GM19035 (cell line): ENCODE measurements at regions not wholly inside any gene's neighbourhood (a gene's known extent, or its start where the extent isn't known, plus 50 kb on each side); places are given as distances from the start of the nearest gene placed in this dataset.

Experiments used
- ATAC-seq: cut with Tn5 transposase; IDR thresholded peaks from one replicate; pipeline ENCODE4 v1.9.1; 2021; ENCODE audit not compliant: unreplicated experiment

DNA sequence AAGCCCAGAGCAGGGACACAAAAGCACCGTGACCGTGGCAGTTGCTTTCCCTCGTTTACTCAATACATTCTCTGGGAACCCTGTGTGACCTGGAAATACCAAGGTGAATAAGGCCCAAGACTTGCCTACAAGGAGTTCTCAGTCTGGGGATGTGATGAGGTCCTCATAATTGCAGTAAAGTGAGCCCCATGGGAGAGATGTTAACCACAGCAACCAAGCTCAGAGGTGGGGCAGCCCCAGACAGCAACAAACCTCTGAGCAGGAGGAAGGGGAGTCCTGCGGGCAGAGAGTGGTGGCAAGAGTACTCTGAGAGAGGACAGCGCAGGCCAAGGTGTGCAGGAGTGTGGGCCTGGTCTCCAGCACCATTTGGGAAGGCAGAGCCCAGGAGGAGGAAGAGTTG lies 91.6 kb downstream of the TTC32 start:
- peak; percentile 63 for ATAC-seq

DNA sequence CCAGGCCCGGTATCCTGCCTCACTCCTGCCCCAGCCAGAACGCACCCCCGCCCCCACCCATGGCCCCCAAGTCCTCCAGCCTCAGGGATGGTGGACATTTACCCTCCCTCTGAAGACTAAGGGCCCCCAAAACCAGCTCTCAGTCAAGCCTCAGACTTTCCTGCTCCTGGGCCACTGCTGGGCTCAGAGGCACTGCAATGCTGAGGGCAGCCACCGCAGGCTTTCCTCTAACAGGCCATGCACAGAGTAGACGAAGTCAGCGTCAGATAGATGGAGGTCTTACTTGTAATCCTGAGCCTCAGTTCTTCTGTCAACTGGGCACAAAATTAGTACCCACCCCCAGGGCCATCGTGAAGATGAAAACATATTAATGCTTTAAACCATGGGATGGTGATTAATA lies 92.6 kb downstream of the TTC32 start:
- no peak for ATAC-seq

DNA sequence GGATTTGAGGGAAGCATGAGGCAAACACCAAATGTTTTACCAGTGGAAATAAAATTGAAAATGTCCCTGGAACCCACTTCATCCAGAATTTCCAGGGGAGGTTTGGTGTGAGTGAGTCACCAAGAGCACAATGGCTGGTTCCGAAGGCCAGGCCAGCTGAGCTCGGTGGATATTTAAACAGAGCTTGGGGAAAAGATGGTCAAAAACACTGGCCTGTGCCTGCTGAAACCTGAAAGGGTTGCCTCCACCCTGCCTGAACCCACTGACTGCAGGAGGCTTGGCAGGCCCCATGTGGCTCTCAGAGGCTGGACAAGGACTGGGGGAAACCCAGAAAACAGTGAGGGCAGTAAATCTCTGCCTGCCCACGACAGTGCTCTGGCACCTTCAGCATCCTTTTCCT lies 93.9 kb downstream of the TTC32 start:
- ATAC-seq = no peak

DNA sequence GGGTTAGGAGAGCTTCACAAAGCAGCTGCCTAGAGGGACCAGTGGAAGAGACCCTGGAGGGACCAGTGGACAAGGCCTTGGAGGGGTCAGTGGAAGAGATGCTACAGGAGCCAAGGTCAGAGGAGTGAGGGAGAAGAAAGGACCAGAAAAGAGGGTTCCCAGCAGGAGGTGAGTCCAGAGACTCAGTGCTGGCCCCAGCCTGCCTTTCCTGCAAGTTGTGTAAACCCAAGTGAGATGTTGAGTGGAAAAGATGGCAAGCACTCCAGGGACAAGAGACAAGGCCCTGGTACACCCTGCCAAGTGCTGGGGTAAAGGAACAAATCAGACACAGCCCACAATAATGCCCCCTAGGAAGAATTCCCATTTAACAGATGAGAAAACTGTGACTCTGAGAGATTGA lies 94.4 kb downstream of the TTC32 start:
- no peak for ATAC-seq

DNA sequence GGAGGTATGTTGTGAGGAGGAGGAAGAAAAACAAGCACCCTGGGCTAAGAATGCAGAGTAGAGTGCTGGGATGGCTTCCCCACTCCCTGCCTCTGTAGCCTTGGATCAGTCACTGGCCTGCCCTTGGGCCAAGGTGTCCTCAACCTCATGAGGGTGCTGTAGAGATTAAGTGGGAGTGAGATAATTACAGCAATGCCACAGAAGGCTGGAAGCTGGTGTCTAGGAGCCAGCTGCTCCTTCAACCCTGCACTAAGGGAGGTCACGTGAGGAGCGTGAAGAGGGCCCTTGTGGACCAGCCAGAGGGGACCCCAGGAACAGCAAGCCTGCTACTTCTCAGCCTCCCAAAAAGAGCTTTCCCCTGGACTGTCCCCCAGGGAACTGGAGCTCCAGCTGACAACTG lies 95.2 kb downstream of the TTC32 start:
- ATAC-seq = no peak

DNA sequence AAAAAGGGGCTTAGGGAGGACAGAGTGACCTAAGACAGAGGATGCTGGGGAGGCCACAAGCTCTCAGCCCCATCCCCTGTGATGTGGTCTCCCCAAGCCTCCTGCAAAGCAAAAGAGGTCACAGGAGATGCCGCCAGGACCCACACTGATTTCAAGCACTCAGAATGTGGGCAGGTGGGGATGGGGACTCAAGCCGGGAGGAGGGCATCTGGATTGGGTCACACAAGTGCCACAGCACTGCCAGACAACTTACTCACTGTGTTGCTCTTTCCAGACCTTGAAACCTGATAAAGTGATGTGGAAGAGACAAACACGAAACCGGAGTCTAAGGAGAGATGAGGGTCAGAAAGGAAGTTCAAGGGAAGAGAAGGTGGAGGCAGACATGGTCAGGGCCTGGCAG lies 95.7 kb downstream of the TTC32 start:
- no peak for ATAC-seq

DNA sequence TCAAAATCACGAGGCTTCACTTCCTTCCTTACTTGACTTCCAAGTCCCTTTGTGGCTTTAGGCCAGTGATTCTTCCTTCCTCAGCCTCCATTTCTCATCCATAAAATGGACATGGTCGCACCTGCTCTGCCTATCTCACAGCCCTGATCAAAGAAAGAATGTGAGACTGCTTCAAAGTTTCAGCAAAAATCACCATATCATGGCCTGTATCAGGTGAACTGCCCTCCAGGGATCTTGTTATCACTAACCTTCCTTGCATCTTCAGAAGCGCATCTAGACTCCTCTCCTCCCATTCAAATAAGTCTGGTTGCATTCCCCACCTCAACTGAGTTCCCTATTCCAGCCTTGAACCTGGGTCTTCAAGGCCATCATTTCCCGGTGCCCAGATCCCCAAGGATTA lies 96.5 kb downstream of the TTC32 start:
- no peak for ATAC-seq

DNA sequence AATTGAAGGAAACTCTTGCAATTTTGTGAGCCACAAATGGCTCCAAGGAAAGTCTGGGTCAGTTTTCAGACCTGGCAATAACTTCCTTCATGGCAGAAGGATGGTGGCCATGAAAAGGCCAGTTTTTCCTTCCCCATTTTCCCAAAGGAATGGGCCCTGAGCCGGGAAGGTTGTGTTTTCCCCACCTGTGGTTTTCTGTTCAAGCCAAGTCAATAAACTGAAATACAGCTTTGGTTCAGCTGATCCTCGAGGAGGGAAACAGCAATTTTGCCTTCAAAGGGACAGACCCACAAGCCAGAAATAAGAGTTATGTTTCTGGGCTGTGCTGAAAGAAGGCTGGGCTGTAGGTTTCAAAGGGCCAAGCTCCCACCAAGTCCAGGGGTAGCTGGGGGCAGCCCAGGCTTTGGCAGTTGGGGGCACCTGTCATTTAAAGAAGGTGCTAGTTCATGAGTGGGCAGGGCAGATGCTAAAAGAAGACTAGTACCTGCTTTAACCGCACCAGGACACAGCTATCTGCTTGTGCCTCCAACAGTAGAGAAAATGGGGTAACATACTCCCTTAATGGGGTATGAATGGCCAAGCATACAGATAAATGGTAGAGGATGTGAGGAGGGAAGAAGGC lies 97.0 kb downstream of the TTC32 start:
- no peak for ATAC-seq

DNA sequence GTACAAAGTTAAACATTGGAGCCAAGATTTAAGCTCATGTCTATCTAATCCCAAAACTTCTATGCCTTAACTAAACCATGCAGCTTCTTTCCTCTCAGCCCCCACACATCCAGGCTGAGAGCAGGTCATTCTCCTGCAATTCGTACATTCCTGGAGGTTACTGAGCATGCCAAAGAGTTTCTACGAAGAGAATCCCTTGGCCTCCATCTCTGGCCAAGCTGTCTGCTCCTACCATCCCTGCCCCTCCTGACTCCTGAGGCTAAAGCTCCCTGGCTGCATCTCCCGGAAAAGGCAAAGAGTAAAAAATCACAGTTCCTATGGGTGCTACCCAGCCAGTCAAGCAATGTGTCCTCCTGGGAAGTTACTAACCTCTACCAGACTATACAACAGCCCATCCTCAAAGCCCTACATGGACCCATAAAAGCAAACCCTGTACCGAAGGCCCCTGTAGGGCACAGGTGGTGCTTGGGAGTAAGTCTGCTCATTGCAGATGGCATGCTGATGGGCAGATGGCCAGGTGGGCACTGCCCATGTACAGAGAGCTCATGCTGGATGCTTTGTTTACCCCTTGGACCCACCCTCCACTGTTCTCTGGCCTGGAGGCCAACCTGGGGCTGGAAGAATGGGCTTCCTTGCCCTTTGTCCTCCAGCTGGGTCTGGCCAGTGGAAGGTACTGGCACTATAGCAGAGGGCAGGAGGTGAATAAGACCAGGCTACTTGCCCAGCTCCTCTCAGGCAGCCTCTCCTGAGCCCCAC lies 99.5 kb downstream of the TTC32 start:
- ATAC-seq = no peak

DNA sequence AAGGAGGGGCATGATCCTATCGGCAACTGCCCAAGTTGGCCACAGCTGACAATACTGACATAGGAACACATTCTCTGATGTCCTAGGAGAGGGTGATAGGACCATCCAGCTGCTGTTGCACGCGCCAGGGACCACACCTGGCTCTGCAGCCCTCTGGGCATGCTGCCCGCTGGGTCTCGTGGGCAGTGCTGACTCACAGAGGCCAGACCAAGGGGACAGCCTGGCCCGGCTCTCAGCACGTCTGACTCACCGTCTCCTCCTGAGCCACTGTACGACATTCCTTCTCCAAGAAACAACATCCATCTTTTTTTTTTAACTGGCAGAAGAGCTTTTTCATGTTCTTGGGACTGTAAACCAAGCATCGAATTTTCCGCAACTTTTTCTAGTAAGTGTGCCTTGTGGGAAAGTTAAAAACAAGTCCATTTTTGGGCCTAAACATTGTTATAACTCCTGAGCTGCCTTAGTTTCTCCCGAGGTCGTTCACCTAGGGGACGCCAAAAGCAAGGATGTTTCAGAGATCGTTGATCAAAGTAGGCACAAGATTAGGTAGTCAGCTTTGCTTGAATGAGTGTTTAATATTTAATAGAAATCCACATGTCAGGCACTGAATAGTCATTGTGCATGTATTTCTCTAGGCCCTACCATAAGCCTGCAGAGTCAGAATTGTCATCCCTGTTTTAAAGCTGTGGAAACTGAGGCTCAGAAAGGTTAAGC lies 100.3 kb downstream of the TTC32 start:
- no peak for ATAC-seq

DNA sequence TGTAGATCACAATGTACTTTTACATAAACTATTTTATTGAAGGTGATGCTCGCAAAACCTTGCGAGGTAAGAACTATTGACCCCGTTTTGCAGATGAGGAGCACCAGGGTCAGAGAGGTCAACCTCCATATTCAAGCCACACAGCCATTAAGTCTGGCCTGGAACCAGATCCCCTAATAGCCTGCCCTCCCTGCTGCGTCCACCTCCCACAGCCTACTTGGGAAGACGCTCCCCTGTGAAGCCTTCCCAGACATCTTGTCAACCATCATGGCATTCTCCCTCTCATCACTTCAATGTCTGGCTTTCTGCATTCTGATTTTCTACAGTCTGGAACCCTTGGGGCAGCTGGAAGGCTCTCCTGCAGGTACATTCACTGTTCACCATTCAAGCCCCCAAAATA lies 101.0 kb downstream of the TTC32 start:
- no peak for ATAC-seq

DNA sequence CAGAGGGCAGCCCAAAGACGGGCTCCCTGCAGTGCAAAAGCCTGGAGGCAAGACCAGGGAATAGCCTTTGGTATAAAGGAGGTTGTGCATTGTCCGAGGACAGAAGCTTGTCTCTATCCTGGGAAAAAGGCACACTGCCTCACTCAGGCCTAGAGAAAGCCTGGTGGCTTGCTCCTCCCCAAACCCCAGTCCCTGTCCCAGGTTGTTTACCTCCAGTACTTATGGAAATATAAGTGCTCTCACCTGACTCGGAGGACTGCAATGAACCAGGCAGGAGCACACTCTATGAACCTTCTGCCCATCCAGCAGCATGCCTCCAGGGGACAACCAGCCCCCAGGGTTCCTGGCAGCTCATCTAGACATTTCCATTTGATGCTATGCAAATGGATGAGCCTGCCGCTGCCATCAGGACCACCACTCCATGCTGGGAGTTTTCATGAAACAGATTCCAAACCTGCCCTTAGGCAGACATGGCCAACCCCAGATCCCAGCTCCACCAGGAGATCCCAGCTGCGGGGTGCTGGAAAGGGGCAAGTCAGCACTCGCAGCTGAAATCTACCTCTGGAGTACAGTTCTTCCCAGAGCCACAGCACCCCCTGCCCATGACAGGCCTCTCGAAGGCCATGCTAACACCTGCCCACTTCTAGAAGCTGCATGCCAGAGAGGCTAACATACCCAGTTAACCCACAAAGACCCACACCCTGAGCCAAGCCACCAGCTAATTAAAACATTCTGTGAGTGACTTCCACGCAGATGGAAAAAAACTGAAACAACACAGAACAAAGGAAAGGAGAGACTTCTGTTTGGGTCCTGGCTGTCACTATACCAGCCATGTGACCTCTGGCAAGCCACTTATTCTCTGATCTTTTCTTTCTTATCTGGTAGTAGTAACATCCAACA lies 101.7 kb downstream of the TTC32 start:
- no peak for ATAC-seq

DNA sequence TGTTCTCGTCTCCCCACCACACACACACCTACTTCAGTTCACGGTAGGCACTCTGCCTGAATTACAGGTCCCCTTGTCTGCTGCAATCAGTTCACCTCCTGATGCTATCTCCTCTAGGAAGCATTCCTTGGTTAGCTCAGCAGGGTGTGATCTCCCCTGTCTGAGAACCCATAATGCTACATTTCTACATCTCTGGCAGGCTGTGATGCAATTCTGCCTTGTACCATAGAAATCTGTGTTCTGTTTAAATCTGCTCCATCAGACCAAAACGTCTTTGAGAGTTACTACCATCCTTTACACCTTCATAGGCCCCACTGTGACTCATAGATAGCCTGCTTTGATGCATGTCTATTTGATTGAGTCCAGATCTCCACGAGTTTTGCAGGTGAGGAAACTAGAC lies 103.9 kb downstream of the TTC32 start:
- no peak for ATAC-seq

DNA sequence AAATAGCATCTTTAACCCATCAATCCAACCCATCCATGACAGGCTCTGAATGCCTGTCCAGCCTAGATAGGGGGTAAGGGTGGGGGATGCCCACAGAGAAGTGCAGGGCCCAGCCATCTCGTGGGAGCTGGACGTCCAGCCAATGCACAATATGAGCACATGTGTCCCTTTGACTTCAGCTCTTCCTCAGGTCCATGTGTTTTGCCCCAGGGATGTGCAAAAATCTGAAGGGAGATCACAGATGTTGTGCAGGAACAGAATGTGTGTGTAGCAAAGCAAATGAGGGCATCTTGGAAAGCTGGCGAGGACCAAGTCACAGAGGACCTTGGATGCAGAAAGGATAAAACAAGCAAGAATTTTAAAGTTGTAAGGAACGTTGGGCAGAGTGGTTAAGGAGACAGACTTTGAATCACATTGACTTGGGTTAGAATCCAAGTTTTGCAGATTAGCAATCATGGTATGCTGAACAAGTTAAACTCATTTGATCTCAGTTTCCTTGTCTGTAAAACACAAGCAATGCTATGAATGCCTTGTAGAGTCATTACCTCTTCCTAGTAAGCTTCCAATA lies 104.5 kb downstream of the TTC32 start:
- no peak for ATAC-seq

DNA sequence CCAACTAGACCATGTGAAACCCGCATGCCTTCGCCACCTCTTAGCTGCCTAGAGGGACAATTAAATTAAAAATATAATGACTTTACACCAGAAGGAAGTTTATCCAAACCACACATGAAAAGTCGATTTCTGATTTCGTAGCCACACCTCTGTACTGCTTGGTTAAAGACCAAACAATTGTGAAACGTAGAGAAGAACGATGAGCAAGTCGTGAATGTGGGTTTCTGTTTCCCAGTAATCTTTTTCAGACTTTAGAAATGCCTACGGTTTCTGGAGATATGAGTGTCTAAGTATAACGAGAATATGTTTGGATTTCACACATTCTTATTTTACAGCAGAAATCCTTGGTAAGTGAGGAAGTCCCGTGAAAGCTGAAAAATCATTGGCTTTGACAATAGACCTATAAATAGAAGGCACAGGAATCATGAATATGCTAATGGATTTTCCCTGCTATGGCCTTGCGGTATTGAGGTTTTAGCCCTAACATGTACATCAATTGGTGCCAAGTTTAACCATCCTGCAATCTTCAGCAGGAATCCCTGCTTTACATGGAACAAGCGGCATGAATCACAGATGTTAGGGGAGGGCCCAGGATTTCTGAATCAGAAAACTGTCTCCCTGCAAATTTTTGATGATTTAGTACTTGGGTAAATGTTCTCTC lies 105.6 kb downstream of the TTC32 start:
- ATAC-seq = no peak

DNA sequence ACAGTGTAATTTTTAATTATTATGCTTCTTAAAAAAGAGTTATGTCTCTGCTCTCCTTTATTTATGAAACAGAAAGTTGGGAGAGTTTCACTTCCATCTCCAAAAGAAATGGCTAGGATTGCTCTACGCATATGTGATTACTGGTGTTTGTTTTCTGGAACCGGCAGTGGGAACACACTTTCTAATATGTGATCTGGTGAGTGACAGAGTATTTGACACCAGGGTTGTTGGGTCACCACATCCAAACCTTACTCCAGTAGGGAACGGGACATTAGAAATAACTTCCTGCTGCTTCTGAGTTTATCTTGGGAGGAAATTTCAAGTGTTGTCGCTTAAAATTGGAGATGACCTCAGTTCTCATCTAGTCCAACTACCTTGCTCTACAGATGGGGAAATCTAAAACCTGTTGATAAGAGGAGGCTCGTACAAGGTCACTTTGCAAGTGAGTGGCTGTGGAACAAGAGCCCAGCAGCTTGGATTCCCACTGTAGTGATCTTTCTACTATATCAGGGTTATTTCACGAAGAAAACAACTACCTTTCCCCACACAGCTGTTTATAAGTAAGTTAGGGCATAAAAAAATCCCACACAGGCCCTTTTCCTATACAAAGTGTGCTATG lies 108.5 kb downstream of the TTC32 start:
- ATAC-seq = no peak

DNA sequence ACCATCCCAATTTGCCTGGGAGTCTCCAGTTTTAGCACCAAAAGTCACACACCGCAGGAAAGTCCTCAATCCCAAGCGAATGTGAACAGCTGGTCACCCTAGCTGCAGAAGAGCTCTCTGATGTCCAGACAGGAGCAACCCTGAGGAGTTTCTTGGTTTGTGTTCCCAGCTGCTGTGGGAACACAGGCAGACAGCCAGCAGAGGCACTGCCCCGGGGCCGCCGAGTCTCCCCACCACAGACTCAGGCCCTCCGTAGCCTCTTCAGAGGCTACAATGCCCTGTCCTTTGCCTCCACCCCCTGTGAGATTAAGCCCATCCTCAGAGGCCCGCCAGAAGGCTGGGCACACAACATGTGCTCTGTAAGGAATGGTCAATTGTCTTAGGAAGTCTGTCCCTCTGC lies 111.5 kb downstream of the TTC32 start:
- ATAC-seq = no peak

DNA sequence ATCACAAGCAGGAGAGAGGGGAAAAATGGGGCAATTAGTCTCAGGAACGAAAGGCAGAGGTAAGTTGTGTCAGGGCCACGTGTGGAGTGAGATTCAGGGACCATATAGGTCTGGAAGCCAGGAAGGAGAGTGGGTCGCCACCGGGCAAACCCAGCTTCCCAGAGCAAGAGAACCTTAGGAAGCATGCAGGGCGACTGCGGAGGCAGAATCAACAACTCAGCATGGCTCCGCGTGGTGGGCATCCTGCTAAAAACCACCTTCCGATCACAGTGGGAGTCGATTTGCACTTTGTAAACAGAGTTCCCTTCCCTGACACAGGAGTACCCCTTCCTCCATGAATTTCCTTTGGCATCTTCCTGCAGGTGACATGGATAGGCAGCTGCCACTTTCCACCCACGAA lies 114.6 kb downstream of the TTC32 start:
- ATAC-seq = no peak

DNA sequence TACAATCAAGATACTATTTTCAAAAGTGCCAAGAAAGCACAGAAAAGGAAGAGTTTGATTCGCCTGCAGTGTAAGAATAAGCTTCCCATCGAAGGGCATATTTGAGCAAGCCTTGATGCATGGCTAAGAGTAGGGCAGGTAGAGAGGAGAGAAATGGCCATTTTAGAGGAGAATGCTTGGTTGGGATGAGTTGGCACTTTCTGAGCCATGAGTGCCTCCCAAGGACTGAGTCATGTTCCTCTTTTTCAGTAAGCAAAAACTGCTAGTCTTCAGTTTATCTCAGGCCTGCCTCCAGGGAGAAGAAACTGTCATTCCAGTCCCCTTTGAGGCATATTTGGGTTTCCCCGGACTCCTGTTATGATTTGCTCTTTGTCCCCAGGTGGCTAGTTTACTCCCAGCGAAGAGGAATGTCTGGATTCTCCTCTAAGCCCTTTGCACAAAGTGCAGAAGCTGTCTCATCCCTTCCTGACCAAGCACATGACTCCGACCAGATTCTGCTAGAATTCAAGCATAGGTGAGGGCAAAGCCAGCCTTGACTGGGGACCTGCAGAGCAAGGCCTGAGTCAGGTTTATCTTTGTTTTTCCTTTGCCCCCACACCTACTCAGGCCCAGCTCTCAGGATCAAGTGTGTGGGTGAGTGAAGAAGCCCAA lies 115.2 kb downstream of the TTC32 start:
- ATAC-seq = no peak

DNA sequence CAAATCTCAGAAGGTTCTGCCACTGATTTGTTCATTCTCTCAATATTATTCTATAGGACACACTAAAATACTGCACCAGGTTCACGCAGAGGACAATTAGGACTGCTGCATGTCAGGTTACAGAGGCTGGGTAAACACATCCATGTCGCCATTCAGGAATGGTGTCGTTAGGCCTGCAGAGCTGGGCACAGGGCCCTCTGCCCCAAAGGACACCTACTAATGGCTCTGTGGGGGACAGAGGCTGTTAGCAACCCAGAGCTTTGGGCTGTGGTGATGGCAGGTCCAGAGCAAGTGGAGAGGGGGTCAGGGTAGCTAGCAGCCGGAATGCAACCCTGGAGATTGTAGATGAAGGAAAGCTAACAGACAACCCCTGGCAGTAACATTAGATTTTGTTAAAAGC lies 115.9 kb downstream of the TTC32 start:
- no peak for ATAC-seq
